SHP77 treated with DMSO at 0.1 percent for 48 hours (cell line): ENCODE measurements at regions not wholly inside any gene's neighbourhood (a gene's known extent, or its start where the extent isn't known, plus 50 kb on each side); places are given as distances from the start of the nearest gene placed in this dataset.
"Not testable (repeated sequence)": the region's sequence is repeated elsewhere in the genome, so short reads cannot be mapped to it uniquely, and the experiment has no call there.

Experiments
- DNase-seq: peaks from one replicate; lab custom pipeline; 2025; lab: John Stamatoyannopoulos, UW

DNA sequence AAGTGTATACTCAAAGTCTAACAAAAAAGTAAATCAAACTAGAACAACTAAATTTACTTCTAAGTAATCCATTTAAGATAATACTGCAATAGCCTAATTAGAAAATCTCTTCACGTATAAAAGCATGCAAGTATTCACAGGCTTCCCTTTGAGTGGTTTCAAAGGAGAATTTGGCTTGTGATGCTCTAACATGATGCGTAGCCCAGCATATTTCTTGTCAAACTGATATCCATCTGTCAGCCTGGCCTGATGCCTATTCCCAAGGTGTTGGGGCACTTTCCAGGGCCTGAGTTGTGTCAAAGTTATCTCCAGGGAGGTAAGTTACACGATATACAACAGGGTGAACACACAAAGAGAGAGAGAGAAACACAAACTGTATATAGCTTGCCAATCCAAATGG, 287.0 kb upstream of the MAGEB18 start:
- DNase-seq, result no peak

DNA sequence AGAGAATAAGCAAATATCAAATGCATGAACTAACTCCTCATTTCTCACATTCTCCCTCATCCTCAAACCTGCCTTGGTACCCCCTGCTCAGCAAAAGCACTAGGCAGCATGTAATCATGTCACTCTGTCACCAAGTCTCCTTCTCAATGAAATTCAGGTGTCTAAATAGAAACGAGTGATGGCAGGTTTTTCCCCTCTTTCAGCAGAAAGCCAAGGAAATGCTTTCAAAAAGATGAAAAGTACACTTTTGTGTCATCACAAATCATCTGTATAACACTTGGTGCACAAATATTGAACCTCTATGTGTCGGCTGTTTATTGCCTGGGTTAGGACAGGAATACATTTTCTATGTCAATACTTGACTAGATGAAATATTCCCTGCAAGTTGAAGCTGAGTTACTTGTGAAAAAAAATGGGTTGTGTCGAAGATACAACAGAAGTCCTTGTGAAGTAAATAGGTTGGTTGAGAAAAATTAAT, 285.1 kb upstream of the MAGEB18 start:
- DNase-seq, result no peak

DNA sequence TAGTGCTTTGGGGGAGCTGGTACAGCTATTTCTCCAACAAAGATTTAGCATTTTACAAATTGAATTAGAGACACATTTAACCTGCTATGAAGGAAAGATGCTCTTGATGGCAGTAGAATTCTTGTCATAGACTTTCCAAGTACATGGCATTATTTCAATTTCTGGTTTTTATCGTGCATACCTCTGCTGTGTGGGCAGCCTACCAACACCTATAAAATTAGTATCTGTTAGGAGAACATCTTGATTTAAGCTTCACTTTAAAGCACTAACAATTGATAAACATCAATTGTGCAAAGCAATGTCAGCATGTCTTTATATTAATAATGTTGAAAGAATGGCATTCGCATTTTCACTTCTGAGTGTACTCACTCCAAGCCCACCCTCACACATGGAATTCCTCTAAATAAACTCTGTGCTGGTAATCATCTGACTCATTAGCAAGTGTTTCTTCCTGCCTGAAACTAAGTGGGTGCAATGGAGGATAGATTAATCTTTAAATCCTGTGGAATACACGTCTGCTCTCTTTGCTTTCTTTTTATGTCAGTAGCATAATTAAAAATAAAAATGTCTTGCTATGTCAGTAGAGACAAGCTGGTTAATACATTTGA, 279.8 kb upstream of the MAGEB18 start:
- no peak for DNase-seq

DNA sequence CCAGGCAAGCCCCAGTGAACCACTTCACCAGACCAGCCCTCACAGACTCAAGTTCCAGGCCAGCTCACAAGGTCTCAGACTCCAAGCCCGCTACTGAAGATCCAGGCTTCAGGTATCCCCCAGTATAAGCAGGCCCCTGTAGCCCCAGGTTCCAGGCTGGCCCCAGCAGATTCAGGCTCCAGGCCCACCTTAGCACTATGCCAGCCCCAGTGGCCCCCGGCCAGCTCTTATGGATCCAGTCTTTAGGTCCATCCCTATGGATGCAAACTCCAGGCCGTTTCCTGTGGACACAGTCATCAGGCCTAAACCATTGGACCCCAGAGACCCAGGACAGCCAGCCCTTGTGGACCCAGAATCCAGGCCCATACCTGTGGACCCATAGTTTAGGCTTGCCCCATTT, 277.8 kb upstream of the MAGEB18 start:
- DNase-seq, result no peak

DNA sequence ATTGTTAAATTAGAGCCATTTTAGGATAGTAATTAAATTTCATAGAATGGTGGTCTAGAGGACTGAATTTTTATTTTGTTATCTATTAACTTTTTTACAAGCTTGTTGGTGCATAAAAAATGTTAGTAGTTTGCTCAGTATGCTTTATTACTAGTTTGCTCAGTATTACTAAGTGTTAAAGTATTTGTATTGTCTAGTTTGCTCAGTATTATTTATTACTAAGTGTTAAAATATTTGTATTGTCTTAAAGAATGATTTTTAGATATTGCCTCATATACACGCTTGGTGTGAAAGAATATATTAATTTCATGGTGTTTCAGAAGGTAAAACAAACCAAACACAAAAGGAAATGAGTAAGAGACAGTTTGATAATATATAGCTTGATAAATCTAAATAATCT, 268.4 kb upstream of the MAGEB18 start:
- no peak for DNase-seq

DNA sequence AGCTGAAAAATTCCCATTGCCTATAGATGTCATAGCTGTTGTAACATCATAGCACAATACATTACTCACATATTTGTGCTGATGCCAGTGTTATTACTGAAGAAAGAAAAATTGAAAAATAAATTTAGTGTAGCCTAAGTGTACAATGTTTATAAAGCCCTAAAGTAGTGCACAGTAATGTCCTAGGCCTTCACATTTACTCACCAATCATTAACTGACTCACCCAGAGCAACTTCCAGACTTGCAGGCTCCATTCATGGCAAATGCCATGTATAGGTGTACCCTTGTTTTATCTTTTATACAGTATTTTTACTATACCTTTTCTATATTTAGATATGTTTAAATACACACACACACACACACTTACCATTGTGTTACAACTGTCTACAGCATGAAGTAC, 265.4 kb upstream of the MAGEB18 start:
- DNase-seq, result no peak

DNA sequence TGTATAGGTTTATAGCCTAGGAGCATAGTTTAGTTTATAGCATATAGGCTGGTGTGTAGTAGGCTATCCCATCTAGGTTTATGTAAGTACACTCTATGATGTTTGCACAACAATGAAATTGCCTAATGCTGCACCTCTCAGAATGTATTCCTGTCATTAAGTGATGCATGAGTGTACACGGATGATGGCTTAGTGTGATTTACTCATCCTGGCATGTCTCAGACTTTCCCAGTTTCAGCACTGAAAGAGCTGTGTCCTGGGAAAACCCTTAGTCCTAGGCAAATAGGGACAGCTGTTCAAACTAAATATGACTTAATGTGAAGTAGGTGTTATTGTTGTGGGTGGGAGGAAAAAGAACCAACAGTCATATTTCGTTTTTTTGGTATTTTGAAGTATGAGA, 264.9 kb upstream of the MAGEB18 start:
- peak; percentile 64 for DNase-seq

DNA sequence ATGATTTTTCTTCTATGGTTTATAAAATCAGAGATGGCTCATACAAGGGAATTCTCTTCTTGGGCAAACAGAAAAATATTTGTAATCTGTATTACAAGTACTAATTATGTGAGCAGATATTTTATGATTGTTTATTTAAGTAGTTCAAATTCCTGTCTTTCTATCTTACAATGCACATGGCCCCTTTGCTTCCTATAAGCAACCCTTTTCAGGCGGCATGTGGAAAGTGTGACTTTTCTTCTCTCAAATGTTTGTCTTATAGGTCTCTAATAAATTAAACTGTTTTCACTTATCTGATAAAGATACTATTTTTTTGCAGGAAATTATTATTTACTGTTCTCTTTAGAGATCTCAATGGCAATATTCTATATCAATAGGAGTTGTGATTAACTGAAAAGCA, 259.3 kb upstream of the MAGEB18 start:
- DNase-seq, result no peak

DNA sequence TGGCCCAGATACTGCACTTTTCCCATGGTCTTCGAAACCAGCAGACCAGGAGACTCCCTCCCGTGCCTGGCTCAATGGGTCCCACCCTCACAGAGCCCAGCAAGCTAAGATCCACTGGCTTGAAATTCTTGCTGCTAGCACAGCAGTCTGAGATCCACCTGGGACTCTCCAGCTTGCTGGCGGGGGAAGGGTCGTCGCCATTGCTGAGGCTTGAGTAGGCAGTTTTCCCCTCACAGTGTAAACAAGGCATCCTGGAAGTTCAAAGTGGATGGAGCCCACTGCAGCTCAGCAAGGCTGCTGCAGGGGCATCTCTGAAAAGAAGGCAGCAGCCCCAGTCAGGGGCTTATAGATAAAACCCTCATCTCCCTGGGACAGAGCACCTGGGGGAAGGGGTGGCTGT, 255.6 kb upstream of the MAGEB18 start:
- DNase-seq, result not testable (repeated sequence)

DNA sequence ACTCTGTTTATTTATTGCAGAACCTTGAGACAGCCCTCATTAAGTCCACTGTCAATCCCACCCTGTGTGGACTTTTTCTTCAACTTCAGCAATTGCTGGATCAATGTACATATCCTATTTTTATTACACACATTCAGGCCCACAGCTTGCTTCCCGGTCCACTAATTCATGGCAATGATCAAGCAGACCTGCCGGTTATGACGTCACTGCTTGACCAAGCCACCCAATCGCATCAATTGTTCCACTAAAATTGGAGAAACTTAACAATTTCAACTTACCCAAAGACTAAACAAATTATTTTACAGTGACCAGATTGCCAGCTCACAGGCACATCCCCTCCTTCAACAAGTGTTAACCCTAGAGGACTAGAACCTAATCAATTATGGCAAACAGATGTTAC, 240.4 kb upstream of the MAGEB18 start:
- DNase-seq, result no peak

DNA sequence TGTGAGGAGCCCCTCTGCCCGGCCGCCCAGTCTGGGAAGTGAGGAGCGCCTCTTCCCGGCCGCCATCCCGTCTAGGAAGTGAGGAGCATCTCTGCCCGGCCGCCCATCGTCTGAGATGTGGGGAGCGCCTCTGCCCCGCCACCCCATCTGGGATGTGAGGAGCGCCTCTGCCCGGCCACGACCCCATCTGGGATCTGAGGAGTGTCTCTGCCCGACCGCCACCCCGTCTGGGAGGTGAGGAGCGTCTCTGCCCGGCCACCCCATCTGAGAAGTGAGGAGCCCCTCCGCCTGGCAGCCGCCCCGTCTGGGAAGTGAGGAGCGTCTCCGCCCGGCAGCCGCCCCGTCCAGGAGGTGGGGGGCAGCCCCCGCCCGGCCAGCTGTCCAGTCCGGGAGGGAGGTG, 232.4 kb upstream of the MAGEB18 start:
- DNase-seq, result not testable (repeated sequence)

DNA sequence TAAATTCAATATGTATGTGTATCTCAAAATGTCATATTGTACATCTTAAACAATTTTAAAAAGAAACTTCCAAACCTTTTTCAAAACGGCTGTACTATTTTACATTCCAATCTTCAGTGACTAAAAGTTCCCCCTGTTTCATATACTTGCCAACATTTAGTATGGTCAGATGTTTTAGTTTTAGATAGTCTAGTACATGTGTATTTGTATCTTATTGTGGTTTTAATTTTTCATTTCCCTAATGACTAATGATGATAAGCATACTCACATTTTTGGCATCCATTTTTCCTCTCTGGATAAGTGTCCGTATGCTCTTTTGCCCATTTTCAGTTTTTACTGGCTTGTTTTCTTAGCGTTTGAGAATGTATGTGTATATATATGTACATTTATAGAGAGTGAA, 212.2 kb upstream of the MAGEB18 start:
- no peak for DNase-seq

DNA sequence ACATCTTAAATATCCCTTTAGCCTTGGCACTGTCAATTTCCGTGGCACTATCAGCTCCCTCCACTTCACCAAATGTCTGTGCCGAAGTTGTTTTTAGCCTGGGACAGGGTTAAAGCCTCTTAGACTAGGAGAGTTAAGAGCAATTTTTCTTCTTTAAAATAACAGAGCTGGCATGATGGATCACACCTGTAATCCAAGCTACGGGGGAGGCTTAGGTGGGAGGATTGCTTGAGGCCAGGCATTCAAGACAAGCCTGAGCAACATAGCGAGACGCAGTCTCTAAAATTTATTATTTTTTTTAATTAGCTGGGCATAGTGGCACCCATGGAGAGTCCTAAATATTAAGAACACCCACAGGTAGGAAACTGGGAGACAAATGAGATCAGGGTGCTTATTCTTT, 209.8 kb upstream of the MAGEB18 start:
- DNase-seq, result no peak

DNA sequence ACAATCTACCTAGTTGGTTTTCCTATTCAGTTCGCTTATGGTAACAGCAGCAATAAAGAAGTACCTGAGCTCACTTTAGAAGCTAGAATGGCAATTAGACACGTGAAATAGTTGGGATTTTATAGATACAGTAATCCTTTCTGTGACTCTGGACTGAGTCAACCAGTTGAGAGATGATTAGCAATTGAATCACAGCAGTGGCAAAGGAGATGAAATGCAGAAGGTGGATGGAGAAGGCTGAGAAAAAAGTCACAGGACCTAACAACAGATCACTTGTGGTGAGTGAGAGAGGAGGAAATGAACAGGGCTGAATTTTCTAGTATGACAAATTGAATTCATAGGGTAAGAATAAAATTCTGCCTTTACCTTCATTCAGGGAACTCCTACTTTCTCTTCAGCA, 197.1 kb upstream of the MAGEB18 start:
- DNase-seq, result no peak

DNA sequence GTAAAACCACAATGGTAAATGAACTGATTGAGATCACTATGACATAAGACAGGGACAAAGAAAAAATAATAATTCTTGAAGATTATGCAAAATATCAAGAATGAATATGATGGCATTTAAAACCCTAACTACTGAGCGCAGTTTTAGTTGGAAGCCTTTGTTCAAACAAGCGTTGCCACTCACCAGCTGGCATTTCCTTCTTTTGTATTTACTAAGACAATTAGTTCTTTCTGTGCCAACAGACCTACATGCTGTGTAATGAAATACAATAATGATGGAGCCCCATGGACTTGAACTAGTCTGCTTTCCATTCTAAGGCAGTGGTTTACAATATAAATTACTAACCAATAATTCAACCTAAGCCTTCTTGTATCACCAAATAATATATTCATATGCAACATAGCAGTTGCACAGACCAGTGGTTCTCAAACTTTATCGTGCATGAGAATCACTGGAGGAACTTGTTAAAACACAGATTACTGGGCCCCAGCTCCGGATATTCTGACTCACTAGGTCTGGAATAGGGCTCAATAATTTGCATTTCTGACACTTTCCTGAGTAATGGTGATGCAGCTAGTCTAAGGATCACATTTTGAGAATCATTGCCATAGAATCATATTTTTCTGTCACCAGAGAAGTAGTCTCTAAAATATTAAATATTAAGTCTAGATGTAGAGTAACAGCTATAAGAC, 196.4 kb upstream of the MAGEB18 start:
- DNase-seq, result no peak

DNA sequence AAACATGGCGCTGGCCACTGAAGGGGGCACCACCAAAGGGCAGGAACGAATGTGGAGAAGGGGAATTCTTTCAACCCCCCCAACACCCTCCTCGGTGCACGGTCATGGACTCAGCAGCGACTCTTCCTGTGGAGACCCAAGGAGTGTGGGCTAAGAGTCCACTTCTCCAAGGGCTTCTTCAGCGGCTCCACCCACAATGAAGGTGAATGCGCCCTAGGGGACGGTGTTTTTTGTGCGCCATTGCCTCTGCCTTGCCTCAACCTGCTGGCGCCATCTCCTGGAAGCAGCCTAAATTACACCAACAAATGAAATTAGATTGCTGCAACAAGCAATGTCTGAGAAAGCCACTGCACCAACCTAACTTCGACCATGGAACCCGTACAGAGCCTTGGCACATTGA, 169.2 kb upstream of the MAGEB18 start:
- no peak for DNase-seq

DNA sequence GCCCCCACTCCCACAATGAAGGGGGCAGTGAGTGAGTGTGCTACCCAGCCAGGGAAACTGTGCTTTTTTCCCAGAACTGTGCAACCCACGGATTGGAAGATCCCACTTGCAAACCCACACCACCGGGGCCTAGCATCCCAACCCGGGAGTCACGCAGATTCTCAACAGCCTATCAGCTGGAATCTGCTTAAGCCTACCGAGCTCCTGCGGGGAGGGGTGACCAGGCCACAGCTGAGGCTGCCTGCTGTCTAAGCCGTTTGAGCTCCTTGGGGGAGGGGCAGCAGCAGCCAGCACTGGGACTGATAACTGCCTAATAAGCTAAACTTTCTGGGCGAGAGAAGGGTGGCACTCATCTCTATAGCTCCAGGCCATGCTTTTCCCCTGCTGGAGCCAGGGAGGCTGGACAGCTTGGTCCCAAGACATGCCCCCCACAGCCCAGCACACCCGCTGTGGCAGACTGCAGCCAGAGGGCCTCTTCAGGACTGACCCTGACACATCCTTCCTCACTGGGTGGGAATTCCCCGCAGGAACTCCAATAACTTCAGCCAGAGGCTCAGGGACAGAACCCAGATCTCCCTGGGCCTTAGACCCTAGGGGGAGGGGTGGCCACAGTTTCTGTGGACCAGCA, 161.3 kb upstream of the MAGEB18 start:
- DNase-seq, result no peak

DNA sequence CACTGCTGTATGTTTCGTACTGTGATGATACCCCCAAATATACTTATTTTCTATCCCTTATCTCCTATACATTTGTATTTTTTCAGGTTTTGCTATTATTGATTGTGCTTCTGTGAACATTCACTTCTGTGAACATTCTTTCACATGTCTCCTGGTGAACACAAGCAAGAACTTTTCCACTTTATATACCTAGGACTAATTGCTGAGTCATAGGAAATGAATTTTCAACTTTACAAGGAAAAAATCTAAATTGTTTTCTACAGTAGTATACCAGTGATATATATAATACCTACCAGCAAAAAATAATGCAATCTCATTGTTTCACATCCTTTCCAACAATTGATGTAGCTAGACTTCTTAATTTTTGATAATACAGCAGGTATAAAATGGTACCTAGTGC, 139.5 kb upstream of the MAGEB18 start:
- no peak for DNase-seq

DNA sequence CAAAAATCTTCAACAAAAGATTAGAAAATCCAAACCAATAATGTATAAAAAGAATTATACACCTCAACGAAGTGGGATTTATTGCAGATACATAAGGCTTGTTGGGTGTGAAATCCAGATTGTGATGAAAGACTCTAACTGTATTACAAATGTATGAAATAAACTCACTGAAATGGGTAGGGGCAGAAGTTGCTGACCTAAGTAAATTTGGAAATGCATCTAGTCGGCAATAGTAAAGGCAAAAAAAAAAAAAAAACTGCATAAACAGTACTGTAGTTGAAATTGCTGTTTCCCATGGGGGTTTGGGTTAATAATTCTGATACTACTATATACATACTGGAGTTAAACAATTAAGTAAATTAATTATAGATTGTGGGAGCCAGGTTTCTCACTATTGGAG, 130.7 kb upstream of the MAGEB18 start:
- DNase-seq, result no peak

DNA sequence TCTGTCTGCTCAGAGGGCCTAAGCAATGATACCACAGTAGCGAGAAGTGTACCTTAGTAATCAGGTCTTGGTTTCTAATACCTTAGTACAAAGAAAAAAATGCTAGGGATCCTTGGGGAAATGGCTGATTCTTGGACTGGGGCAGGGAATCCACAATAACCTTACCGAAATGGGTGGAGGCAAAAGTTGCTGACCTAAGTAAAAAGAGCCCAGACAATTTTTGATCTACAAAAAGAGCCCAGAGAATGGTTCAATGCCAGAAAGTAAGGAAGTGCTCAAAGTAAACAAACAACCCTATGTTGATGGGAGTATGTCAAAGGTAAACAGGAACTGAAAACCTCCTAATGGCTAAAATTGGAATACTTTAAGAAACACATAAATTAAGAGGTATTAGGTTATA, 130.1 kb upstream of the MAGEB18 start:
- no peak for DNase-seq

DNA sequence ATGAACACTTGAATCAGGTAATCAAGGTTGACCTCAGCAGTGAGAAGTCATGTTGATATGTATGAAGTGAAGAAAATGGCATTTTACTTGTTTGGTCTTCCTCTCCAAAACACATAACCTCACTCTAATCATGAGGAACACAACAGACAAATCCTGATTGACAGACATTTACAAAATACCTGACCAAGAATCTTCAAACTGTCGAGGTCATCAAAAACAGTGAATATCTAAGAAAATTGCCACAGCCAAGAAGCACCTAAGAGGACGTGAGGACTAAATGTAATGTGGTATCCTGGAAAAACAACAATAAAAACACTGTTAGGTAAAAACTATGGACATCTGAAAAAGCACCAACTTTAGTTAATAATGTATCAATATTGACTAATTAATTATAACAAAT, 129.5 kb upstream of the MAGEB18 start:
- DNase-seq, result no peak

DNA sequence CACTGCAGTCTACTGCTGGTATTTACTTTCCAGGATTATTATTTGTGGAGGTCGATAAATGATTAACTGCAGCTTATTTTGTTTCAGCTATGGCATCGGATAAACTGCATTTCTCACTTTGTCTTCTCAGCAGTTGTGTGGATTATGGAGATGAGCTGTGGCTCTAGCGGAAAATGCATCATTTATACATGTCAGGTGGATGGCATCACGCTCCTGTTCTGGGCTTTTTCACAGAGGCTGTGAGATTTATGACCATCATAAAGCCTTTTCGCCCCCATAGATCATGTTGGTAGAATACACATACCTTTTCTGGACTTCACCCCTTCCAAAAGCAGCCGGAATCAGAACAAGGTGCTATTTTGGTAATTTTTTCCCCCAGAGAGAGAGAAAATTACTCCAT, 118.8 kb upstream of the MAGEB18 start:
- no peak for DNase-seq

DNA sequence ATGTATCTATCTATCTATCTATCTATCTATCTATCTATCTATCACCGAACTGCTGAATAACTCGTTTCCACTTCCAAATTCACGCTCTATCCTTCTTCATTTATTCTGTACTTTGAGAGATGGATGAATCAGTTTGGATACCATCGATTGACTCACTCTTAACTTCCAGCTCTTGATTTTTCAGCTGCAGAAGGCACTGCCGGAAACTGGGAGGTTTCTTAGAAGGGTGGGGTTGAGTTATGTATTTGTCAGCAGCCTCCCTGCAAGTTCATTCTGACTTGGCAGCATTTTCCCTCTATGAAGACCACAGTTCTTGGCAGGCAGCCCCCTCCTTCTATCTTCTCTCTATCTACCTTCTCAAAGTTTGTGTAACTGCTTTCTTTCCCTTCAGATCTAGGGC, 112.0 kb upstream of the MAGEB18 start:
- no peak for DNase-seq
